HG03521 (cell line): ENCODE measurements at regions not wholly inside any gene's neighbourhood (a gene's known extent, or its start where the extent isn't known, plus 50 kb on each side); places are given as distances from the start of the nearest gene placed in this dataset.

Experiments
- ATAC-seq: cut with Tn5 transposase; IDR thresholded peaks from one replicate; pipeline ENCODE4 v1.9.1; 2021; ENCODE audit warnings: mild to moderate bottlenecking, moderate library complexity; ENCODE audit not compliant: unreplicated experiment

DNA sequence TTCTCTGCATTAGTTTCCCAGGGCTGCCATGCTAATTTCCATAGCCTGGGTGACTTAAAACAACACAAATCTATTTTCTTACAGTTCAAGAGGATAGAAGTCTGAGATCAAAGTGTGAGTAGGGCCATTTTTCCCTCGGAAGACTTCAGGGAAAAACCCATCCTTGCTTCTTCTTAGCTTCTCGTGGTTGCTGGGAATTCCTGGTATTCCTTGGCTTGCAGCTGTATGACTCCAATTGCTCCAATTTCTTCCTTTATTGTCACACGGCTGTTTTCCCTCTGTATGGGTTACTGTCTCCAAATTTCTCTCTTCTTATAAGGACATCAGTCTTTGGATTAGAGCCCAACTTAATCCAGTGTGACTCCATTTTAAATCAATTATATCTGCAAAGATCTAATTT is 128.4 kb upstream of the JAG1 start:
- ATAC-seq: no peak

DNA sequence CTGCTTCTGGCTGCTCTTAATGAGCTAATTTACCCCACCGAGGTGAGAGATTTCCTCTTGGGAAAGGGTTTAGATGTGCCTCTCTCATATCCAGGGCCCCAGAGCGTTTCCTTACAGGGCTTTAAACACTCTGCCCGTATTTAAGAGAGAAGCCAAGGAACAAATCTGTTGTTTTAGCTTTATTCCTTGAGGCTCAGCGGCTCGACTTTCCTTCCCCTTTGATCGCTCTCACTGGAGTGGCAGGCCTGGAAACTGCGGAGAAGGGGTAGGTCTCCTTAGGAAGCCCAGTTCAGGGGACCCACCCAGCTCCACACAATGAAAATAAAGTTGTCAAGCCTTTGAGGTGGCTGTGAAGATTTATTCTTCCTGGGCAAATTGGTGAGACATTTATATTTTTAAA is 132.0 kb upstream of the JAG1 start:
- ATAC-seq: no peak

DNA sequence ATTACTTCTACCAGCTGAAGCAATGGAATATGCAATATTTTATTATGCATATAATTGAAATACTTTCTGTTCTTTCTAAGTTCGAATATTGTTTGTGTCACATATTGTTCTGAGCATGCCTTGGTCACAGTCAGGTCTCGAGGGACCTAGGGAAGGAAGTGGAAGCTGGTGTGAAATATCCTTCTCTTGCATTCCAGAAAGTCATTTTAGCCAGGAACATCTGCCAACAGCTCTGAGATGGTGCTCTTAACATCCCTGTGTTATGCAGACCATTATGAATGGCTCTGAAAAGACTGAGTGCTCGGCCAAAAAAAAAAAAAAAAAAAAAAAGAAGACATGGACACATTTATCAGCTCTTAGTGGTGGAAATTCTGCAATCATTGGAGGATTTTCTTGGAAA is 132.7 kb upstream of the JAG1 start:
- ATAC-seq: no peak

DNA sequence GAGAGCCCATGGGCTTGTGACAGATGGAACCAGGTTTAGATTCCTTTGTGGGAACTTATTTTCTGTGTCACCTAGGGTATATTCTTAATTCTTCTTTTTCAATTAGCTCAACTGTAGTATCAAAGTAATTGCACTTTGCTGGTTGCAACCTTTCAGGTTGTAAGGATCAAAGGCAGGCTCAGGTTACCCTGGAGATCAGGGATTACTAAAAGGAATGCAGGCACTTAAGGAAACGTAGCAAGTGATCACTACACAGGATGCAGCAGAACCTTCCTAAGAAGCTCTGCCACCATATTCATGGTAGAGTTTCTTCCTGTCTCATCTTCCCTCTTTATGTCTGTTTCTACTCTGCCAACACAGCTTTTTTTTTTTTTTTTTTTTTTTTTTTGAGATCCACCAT is 133.2 kb upstream of the JAG1 start:
- no peak for ATAC-seq

DNA sequence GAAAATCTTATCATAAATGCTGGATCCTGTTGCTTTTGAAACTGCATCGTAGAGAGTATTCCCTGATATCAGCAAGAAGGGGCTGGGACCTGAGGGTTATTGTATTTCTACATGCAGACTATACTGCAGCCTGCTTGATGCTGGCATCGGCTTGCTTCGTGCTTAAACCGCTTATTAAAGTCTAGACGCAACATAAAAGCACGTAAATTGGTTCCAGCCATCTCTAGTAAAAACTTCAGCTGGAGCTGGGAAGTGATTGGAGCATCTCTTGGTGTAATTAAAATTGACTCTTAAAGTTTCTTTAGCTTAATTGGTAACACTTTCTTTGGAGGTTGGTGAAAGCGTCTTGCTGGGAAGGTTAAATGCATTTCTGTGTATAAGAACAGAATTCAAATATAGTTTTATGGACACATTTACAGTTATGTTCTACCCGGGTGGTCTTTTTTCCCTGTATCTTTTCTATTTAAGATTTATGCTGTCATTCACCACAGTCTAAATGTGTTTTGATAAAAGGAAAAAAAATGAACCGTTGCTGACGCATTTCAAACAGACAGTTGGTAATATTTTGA is 139.0 kb upstream of the JAG1 start:
- no peak for ATAC-seq

DNA sequence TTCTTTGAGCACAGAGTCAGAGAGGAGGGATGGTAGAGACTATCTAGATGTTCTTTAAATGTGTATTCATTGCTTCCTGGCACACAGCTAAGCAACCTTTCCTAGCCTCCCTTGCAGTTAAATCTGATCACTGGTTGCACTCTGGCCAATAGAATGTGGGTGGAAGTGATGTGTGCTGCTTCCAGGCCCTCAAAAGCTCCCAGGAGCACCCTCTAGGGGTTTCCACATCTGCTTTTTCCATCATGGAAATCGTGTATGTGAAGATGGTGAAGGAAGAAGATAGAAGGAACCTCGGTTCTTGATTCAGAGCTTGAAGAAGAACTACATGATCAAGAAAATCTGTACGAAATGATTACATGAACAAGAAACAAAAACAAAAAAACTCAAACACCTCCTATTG is 149.8 kb upstream of the JAG1 start:
- ATAC-seq: no peak

DNA sequence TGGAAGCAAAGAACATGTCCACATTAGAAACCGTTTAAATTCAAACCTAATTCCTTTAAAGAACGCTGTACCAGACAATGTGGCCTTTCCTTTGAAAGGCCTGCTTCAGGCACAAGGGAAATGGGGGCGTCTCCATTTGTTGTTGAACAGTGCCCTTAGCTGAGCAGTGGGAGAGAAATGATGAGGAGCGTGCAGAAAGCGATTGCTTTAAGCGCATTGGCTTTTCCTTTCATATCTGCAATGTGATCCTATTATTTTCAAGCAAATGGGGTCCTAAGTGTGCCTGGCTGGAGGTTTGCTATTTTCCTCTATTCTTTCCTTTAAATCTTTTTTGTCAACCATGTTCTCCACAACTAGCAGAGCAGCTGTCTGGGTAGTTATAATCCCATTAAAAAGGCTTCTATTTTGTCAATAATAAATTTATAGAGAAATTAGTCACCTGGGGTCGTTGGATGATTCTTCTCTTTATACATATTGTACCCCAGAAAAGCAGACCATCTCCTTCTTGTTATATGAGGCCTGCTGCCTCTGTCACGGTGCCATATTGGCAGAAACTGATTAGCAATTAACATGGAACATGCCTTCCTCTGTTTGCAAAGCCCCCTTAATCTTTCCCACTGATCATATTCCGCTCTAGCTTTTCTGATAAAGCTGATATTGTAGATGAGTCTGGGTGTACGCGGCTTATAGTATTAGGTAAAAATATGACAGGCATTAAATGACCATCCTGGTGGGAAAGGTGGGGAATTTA is 151.1 kb upstream of the JAG1 start:
- ATAC-seq: no peak

DNA sequence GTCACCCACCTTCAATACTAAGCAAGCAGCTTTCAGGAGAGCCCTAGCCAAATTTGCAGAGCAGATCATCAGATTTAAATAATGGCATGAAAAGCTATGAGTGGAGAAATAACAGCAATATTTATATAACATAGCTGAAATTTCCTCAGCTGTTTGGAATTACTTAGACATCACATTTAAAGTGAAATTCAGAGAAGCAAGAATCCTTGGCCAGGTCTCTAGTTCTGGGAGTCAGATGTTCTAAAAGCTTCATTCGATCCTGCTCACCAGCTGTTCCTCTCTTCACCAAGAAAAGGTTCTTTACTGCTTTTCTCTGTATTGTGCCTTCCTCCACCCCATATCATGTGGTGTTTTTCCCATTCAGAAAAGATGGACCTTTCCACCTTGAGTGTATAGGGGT is 152.3 kb upstream of the JAG1 start:
- no peak for ATAC-seq

DNA sequence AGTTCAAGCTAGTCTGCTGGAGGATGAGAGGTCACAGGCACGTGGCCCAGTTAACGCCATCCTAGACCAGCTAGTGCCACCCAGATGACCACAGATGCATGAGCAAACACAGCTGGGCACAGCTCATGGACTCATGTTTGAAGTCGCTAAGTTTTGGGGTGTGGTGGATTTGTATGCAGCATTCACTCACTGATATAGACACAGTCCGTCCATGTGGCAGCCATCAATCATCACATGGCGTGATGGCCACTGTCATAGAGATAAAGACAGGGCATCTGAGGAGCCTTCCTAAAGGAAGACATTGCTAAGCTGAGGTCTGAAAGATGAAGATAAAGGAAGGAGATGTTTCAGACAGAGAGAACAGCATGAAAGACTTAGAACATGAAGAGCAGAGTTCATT is 154.4 kb upstream of the JAG1 start:
- ATAC-seq: no peak

DNA sequence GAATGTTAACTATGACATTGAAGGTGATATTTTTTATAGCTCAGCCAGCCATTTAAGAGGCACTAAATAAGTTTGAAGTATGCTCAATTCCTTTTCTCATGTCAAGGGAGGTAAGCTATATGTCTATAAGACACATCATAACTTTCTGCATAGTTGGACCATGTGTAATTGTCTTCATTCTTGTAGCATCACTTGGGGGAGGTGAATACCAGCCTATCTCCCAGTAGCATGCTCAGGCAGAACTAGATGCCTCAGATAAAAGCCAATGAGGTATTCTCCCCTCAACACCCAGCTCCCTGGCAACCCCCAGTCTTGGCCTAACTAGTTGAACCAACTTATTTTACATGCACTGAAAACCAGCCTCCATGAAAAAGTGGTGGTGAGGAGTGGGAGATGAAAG is 158.3 kb upstream of the JAG1 start:
- no peak for ATAC-seq

DNA sequence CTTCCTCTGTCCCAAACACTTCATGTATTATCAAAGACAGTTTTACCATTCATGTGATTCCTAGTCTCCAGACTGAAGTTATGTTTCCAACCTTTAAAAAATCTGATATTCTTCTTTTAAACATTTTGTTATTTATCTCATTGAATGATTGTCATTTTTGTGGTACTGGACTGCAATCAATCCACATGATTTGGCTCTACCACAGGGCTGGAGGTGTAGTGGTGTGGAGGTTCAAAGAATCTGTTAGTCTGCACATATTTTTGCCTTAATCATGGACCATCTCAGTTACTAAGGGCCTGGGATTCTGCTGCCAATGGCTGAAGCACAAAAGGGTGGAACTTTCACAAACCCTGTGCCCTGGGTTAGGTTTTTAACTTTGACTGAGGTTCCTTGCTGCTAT is 164.1 kb upstream of the JAG1 start:
- no peak for ATAC-seq

DNA sequence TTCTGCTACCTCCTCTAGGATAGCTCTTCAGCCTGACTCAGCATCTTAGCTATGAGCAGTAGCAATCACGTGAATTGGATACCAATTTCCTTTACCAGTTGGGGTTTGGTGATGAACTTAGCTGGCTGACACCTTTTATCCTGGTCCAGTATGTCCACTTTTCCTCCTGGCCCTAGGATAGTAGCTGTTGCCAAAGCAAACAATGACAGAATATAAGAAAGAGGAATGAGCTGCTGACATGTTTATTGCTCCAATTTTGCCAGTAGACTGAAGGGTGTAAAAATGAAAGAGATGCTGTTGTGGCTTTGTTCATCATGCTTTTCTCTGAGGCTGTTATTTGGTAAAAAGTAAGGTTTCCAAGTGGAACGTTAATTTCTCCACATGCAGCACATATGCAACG is 168.3 kb upstream of the JAG1 start:
- ATAC-seq: no peak

DNA sequence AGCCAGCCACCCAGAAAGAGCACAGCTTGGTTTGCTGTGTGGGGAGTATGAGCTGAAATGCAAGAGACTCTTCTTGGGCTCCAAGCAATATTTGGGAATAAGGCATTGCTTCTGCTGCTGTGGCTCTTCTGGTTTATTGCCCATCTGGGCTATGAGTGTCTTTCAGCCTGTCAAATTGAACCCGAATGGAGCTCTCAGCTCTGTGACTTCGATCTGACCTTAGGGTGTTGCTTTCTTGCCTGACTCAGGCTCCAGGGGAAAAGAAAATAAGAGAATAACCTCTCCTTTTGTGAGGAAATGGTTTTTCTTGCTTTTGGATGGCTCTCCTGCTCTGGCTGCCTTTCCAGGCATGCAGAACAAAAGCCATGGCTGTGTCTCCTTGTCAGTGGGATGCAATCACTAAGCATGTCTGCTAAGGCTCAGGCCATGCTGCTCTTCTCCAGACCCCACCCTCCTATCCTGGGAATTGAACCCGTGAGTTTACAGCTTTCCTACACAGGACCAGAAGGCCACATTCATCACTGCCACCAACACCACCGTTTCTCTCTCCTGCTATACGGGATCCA is 169.4 kb upstream of the JAG1 start:
- ATAC-seq: no peak

DNA sequence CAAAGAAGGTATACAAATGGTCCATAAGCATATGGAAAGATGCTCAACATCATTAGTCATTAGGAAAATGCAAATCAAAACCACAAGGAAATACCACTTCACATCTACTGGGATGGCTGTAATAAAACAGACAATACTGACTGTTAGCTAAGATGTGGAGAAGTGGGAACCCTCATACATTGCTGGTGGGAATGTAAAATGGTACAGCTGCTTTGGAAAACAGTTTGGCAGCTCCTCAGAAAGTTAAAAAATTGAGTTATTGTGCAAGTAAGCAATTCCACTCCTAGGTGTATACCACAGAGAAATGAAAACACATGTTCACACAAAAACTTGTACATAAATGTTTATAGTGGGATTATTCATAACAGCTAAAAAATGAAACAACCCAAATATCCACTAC is 173.0 kb upstream of the JAG1 start:
- no peak for ATAC-seq

DNA sequence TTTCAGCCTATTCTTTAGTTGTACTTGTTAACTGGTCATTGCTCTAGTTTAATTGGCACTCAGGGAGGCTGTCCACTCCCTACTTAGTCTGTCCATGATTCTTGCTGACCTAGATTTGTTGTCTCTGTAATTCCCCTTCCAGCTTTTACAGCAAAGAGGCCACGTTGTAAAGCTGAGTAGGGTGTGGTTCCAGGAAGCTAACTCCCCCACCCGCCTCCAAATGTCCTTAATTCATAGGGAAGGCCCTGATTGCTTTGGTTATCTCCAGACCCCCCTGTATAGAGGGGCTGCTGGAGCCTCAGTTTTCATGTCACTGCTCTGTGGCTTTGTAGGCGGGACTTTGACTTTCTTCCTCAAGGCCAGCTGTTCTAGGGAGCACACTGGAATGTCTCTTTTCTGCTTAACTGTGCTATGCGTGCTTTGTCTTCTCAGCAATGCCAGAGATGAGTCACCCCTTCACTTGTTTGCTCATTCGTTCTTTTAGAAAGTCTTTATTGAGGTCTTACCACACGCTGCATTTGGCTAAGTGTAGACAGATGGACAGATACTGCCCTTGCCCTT is 175.1 kb upstream of the JAG1 start:
- ATAC-seq: no peak

DNA sequence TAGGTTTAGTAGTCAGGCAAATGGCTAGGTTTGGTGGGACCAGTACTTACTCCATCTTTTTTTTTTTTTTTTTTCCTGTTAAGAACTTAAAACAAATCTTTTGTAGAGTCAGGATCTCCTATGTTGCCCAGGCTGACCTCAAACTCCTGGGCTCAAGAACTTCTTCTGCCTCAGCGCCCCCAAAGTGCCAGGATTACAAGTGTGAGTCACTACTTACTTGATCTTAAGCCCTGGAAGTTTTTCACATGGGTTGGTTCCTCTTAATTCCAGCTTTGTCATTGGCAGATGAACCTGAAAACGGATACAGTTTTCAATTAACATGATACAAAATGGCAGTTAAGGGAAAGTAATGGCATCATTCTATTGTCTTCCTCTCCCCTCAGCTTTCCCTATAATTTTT is 179.4 kb upstream of the JAG1 start:
- no peak for ATAC-seq

DNA sequence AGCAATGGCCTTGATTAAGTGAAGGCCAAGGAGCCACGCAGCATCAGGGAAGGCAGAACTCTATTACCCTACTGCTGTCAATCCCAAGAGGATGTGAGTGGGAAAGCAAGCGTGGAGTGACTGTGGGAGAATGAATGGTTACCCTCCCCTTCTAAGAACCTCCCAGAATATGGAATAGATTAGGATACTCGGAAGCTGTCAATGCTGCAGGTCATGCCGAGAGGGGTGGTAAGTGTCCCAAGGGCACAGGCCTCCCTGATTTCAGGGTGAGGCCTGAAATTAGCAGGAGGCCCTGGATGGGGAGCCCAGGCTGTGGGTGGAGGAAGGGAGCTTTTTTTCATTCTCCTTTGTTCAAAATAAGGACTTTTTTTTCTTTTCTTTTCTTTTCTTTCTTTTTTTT is 179.9 kb upstream of the JAG1 start:
- no peak for ATAC-seq

DNA sequence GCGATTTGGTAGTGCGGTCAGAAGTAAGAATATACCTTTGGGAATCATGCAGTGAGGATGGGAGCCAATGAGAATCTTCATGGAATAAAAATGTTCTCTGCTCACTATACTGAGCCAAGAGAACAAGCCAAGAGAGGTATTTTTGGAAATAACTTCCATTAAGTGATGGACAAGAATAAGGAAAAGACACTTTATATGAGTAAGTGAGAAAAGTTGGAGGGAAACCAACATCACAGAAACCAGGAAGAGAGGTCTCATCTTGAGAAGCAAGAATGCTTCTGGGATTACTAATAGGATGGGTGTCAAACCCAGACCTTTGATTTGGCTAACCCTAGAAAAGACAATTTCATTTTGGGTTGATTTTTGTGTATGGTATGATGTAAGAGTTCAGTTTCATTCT is 181.2 kb upstream of the JAG1 start:
- no peak for ATAC-seq

DNA sequence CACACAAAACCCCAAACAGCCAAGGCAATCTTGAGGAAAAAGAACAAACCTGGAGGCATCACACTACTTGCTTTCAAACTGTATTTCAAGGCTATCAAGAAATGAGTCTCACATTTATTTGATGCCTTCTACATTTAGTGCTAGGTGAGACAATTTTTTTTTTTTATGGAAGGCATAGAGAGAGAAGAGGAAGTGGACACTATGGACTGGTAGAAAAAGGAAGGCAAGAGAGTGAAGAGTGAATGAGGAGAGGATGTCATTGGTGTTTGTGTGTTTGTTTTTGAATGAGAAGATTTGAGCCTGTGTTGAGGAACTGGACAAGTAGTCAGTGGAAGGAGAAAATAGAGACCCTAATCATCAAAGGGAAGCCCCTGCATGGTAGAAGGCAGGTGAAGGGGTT is 182.0 kb upstream of the JAG1 start:
- no peak for ATAC-seq

DNA sequence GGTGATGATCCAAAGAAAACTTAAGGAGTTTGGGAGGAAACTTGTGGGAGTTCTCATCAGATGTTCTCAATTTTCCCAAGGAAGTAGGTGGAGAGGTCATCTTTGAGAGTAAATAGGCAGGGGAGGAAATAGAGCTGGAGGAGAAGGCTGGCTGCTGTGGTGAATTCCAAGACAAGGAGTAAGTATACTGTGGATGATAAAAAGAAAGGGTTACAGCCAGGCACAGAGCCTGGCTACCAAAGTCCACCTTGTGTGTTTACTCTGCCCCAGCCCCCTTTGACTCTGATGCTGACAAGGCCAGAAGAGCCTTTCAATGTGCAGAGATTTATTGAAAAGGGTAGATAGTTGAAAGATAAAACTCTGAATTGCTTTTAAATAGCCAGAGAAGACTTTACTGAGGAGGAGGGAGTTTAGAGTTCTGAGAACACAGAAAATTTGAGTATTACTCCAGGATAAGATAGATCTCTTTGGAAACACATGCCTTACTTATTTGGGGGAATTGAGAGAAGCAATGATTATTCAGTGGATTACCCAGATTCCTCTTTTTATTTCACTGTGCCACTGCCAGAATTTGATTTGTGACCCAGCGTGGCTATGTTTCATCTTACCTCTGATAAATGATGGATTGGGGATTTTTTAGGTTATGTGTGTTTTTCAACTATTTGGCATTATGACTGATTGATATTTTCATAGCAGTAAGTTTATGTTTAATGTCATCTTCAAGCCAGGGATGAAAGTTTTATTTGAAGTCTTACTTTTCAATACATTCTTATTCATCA is 182.6 kb upstream of the JAG1 start:
- ATAC-seq: no peak

DNA sequence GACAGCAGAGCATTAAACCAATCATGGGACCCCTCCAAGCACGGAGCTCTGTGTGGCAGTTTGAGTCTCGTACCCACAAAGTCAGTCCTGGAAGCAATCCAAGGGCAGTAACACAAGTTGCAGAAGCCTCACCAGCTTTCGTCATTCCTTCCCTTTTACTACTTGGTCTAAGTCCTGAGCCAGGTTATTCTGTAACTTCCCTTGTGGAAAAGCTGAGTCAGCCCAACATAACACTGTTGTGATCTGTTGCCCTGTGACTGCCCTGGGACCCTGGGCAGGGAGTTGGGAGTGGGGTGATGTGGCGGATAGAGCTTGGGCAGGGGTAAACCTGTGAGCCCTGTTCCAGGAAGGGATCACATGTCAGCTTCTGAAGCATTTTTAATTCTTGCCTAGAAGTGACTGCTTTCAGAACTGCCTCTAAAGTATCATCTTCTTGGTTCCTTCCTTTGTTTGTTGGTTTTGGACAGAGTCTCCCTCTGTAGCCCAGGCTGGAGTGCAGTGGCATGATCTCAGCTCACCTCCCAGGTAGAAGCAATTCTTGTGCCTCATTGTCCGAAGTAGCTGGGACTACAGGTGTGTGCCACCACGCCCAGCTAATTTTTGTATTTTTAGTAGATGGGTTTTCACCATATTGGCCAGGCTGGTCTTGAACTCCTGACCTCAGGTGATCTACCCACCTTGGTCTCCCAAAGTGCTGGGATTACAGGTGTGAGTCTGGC is 183.7 kb upstream of the JAG1 start:
- no peak for ATAC-seq
